Loucy (cell line): ENCODE measurements at regions not wholly inside any gene's neighbourhood (a gene's known extent, or its start where the extent isn't known, plus 50 kb on each side); places are given as distances from the start of the nearest gene placed in this dataset.

Experiments used
- H2AFZ ChIP-seq: fragments of 200-600 bp; sonication (generic); 2 replicates; pipeline ENCODE4 v1.6.0; 2016; ENCODE audit warnings: antibody characterized with exemption, mild to moderate bottlenecking, low read length, moderate library complexity
- H3F3A ChIP-seq: fragments of 200-600 bp; 2 replicates; pipeline ENCODE4 v1.6.0; 2016; ENCODE audit warnings: antibody characterized with exemption, low read depth, mild to moderate bottlenecking
- H3K27me3 ChIP-seq: fragments of 200-600 bp; sonication (generic); 2 replicates; pipeline ENCODE4 v1.6.1; 2014; ENCODE audit warnings: low read length, mild to moderate bottlenecking; ENCODE audit not compliant: insufficient read depth, poor library complexity, severe bottlenecking
- H3K36me3 ChIP-seq: fragments of 200-600 bp; sonication (generic); 2 replicates; pipeline ENCODE4 v1.6.1; 2016; ENCODE audit warnings: low read length; ENCODE audit not compliant: insufficient read depth
- H3K4me1 ChIP-seq: fragments of 200-600 bp; sonication (generic); 2 replicates; pipeline ENCODE4 v1.5.1; 2014; ENCODE audit warnings: low read length, mild to moderate bottlenecking; ENCODE audit not compliant: insufficient read depth, poor library complexity, severe bottlenecking
- H3K4me2 ChIP-seq: fragments of 200-600 bp; sonication (generic); 2 replicates; pipeline ENCODE4 v1.6.0; 2014; ENCODE audit warnings: antibody characterized with exemption, low read length, low read depth, mild to moderate bottlenecking; ENCODE audit not compliant: poor library complexity, severe bottlenecking
- H3K4me3 ChIP-seq: fragments of 200-600 bp; sonication (generic); 2 replicates; pipeline ENCODE4 v1.5.1; 2014; ENCODE audit warnings: low read length, mild to moderate bottlenecking, mixed read lengths; ENCODE audit not compliant: poor library complexity, severe bottlenecking
- H3K79me2 ChIP-seq: fragments of 200-600 bp; sonication (generic); 2 replicates; pipeline ENCODE4 v1.6.1; 2014; ENCODE audit warnings: low read length; ENCODE audit not compliant: insufficient read depth
- H3K9ac ChIP-seq: fragments of 200-600 bp; sonication (generic); 2 replicates; pipeline ENCODE4 v1.6.0; 2014; ENCODE audit warnings: mild to moderate bottlenecking, low read depth, low read length, moderate library complexity; ENCODE audit not compliant: poor library complexity, severe bottlenecking
- H3K9me2 ChIP-seq: fragments of 200-600 bp; sonication (generic); replicated peaks from 2 replicates; pipeline ENCODE4 v1.6.1; 2016; ENCODE audit warnings: low read depth, low read length, mixed read lengths
- H3K9me3 ChIP-seq: fragments of 200-600 bp; sonication (generic); 2 replicates; pipeline ENCODE4 v1.6.1; 2014; ENCODE audit warnings: mild to moderate bottlenecking, antibody characterized with exemption, low read length, low read depth; ENCODE audit not compliant: insufficient read depth
- H4K20me1 ChIP-seq: fragments of 200-600 bp; sonication (generic); 2 replicates; pipeline ENCODE4 v1.6.0; 2014; ENCODE audit warnings: antibody characterized with exemption, low read length, mild to moderate bottlenecking; ENCODE audit not compliant: insufficient read depth, poor library complexity, severe bottlenecking
- CTCF ChIP-seq: fragments of 200-600 bp; sonication (generic); conservative IDR thresholded peaks from 2 replicates; pipeline ENCODE4 v1.5.1; 2014; ENCODE audit warnings: mild to moderate bottlenecking, antibody characterized with exemption, low read length
- EZH2phosphoT487 ChIP-seq: fragments of 200-600 bp; IDR thresholded peaks from 2 replicates; pipeline ENCODE4 v1.6.1; 2018; ENCODE audit warnings: antibody characterized with exemption, mild to moderate bottlenecking, moderate library complexity, borderline replicate concordance

GRCh38 chr14:97046967-97047366 is 249.8 kb downstream of the VRK1 start:
- Histone ChIP-seq H3K9ac (no peak overlapping the region), H3K36me3 (no peaks in the 10 kb centered on the region), H3K9me3 (no peaks in the 10 kb centered on the region; the same call in 1 of the 2 replicates), H2AFZ (no peak overlapping the region), H3K9me2 (no peaks in the 10 kb centered on the region), H3K27me3 (no peaks in the 10 kb centered on the region), H3K4me3 (no peak overlapping the region), H3F3A (no peaks in the 10 kb centered on the region), H4K20me1 (no peaks in the 10 kb centered on the region), H3K79me2 (no peaks in the 10 kb centered on the region), H3K4me1 (no peaks in the 10 kb centered on the region), H3K4me2 (no peak overlapping the region)
- TF ChIP-seq CTCF (no peak), EZH2phosphoT487 (no peak)

GRCh38 chr14:97052001-97052400 is 254.8 kb downstream of the VRK1 start:
- no peaks in the 10 kb centered on the region for H3K36me3 ChIP-seq
- H3K79me2 ChIP-seq: no peaks in the 10 kb centered on the region
- no peaks in the 10 kb centered on the region for H3F3A ChIP-seq
- H3K9ac ChIP-seq: no peak overlapping the region
- H3K4me2 ChIP-seq: no peak overlapping the region
- H3K27me3 ChIP-seq: no peaks in the 10 kb centered on the region
- H3K9me2 ChIP-seq: no peaks in the 10 kb centered on the region
- H3K4me3 ChIP-seq: no peak overlapping the region
- H4K20me1 ChIP-seq: no peaks in the 10 kb centered on the region
- H2AFZ ChIP-seq: no peak overlapping the region
- no peaks in the 10 kb centered on the region for H3K4me1 ChIP-seq
- H3K9me3 ChIP-seq: no peaks in the 10 kb centered on the region
- TF ChIP-seq CTCF (no peak), EZH2phosphoT487 (no peak)

- Histone ChIP-seq H3K4me1 (no peaks in the 10 kb centered on the region), H2AFZ (no peak overlapping the region), H3K4me3 (no peak overlapping the region), H4K20me1 (no peaks in the 10 kb centered on the region), H3K4me2 (no peak overlapping the region), H3K79me2 (no peaks in the 10 kb centered on the region), H3K9me2 (no peaks in the 10 kb centered on the region), H3K36me3 (no peaks in the 10 kb centered on the region), H3K27me3 (no peaks in the 10 kb centered on the region), H3F3A (no peaks in the 10 kb centered on the region), H3K9me3 (no peaks in the 10 kb centered on the region), H3K9ac (no peak overlapping the region)
- no peak for TF ChIP-seq CTCF
- no peak for TF ChIP-seq EZH2phosphoT487
These were observed 256.8 kb downstream of the VRK1 start for GRCh38 chr14:97053941-97054340.
